ENCODE measurements at regions not wholly inside any gene's neighbourhood (a gene's known extent, or its start where the extent isn't known, plus 50 kb on each side); places are given as distances from the start of the nearest gene placed in this dataset.

DNA sequence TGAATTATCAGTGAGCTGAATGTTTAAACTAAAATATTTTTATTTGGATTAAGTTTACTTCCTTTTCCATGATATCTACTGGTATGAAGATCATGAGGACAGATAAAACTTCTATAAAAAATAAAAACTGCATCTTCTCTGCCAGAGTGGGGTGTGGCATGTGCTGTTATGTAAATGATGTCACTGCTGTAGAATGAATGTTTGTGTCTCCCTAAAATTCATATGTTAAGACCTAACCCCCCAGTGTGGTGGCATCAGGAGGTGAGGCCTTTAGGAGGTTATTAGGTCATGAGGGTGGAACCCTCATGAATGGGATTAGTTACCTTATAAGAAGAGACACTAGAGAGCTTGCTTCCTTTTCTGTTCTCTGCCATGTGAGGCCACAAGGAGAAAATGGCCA is 178.7 kb upstream of the DPH6 start:
- H3K4me3 ChIP-seq (ENCODE audit: low read depth, poor library complexity, severe bottlenecking) = no peak overlapping the region
- intact Hi-C loops (cut with DNase I; ENCODE audit: low total_unique reads) = no loop called here
- TF ChIP-seq, protein P1, sequence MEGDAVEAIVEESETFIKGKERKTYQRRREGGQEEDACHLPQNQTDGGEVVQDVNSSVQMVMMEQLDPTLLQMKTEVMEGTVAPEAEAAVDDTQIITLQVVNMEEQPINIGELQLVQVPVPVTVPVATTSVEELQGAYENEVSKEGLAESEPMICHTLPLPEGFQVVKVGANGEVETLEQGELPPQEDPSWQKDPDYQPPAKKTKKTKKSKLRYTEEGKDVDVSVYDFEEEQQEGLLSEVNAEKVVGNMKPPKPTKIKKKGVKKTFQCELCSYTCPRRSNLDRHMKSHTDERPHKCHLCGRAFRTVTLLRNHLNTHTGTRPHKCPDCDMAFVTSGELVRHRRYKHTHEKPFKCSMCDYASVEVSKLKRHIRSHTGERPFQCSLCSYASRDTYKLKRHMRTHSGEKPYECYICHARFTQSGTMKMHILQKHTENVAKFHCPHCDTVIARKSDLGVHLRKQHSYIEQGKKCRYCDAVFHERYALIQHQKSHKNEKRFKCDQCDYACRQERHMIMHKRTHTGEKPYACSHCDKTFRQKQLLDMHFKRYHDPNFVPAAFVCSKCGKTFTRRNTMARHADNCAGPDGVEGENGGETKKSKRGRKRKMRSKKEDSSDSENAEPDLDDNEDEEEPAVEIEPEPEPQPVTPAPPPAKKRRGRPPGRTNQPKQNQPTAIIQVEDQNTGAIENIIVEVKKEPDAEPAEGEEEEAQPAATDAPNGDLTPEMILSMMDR (IDR thresholded peaks at IDR 0.05) = no peak
- no peak for TF ChIP-seq POLR2A (IDR thresholded peaks at IDR 0.05)
- DNase-seq (ENCODE audit: low spot score in 2 of 2) = no peak

DNA sequence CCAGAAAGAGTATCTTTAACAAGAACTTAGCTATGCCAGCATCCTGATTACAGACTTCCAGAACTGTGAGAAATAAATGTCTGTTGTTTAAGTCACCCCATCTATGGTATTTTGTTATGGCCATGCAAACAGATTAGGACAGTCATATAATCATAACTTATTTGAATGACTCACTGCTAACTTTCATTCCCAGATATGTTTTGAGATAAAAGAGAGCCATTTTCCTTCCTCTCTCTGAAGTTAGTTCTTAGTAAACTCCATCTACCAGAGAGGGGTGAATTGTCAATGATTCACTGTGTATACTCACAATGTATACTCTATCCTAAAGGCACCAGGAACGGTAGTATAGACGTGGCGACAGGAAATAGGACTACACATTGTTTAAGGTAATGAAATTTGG is 179.4 kb upstream of the DPH6 start:
- WGBS, 2 donors = 90 to 94% methylated on average over 3 of the region's 3 CpGs
- intact Hi-C loops (cut with DNase I; ENCODE audit: low total_unique reads) = no loop called here
- TF ChIP-seq, protein P1 (IDR thresholded peaks at IDR 0.05) = no peak
- TF ChIP-seq POLR2A (IDR thresholded peaks at IDR 0.05) = no peak
- DNase-seq (ENCODE audit: low spot score in 2 of 2) = no peak
- H3K4me3 ChIP-seq (ENCODE audit: low read depth, poor library complexity, severe bottlenecking) = no peak overlapping the region

DNA sequence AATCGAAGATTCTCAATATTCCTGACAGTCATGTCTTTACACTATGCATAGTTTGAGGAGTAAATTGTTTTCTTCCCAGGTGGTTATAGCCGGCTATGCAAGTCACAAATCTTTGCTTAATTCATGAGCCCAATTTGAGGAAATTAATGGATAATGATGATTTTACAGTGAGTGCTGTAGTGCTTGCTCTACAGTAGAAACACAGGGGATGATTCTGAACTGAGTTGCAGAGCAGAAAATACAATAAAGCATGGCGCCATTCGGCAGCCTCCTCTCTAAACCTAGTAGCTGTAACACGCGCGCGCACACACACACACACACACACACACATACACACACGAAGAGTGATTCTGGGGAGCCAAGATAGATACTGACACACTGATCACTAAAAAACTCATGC is 181.7 kb upstream of the DPH6 start:
- intact Hi-C loops (cut with DNase I; ENCODE audit: low total_unique reads) = no loop called here
- DNase-seq (ENCODE audit: low spot score in 2 of 2) = no peak
- H3K4me3 ChIP-seq (ENCODE audit: low read depth, poor library complexity, severe bottlenecking) = no peak overlapping the region
- WGBS, 2 donors = 91% methylated on average over 9 of the region's 9 CpGs
- TF ChIP-seq POLR2A (IDR thresholded peaks at IDR 0.05) = no peak
- TF ChIP-seq, protein P1 (IDR thresholded peaks at IDR 0.05) = no peak

GRCh38 chr15:35728219-35728940 is 182.4 kb upstream of the DPH6 start:
- TF ChIP-seq, protein P1 (IDR thresholded peaks at IDR 0.05) = no peak
- no peak for TF ChIP-seq POLR2A (IDR thresholded peaks at IDR 0.05)
- no peak for DNase-seq (ENCODE audit: low spot score in 2 of 2)
- 70 to 72% methylated on average over 2 of the region's 2 CpGs for WGBS, 2 donors

GRCh38 chr15:35736150-35736549 is 190.2 kb upstream of the DPH6 start:
- TF ChIP-seq, protein P1 (IDR thresholded peaks at IDR 0.05) = no peak
- no peak for TF ChIP-seq POLR2A (IDR thresholded peaks at IDR 0.05)
- no peak overlapping the region for H3K4me3 ChIP-seq (ENCODE audit: low read depth, poor library complexity, severe bottlenecking)
- intact Hi-C loops (cut with DNase I; ENCODE audit: low total_unique reads) = no loop called here
- WGBS, 2 donors = 94 to 98% methylated on average over 2 of the region's 2 CpGs
- DNase-seq (ENCODE audit: low spot score in 2 of 2) = no peak

More at GRCh38 chr15:35728219-35728940, 182.4 kb upstream of the DPH6 start:
- H3K4me3 ChIP-seq (ENCODE audit: low read depth, poor library complexity, severe bottlenecking) = no peak overlapping the region
- intact Hi-C loops (cut with DNase I; ENCODE audit: low total_unique reads) = no loop called here

DNA sequence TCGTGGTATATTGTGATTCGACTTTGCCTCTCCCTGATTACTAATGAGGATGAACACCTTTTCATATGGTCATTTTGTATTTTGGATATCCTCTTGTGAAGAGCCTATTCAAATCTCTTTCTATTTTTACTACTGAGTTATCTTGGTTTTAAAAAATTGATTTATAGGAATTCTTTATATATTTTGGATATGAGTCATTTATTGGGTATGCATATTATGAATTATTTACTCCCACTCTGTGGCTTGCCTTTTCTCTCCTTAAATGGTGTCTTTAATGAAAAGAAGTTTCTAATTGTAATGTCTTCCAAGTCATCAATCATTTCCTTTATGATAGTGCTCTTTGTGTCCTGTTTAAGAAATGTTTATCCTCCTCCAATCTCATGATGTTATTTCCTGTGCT is 191.5 kb upstream of the DPH6 start:
- TF ChIP-seq, protein P1 (IDR thresholded peaks at IDR 0.05) = no peak
- TF ChIP-seq POLR2A (IDR thresholded peaks at IDR 0.05) = no peak
- DNase-seq (ENCODE audit: low spot score in 2 of 2) = no peak
- intact Hi-C loops (cut with DNase I; ENCODE audit: low total_unique reads) = no loop called here
- 83 to 90% methylated on average over 2 of the region's 2 CpGs for WGBS, 2 donors
- H3K4me3 ChIP-seq (ENCODE audit: low read depth, poor library complexity, severe bottlenecking) = no peak overlapping the region

Measured in lower leg skin (tissue), 4 donors.